GM18505 (cell line): ENCODE measurements at regions not wholly inside any gene's neighbourhood (a gene's known extent, or its start where the extent isn't known, plus 50 kb on each side); places are given as distances from the start of the nearest gene placed in this dataset.
"Not testable (repeated sequence)": the region's sequence is repeated elsewhere in the genome, so short reads cannot be mapped to it uniquely, and the experiment has no call there.

ENCODE experiments used
- ATAC-seq: cut with Tn5 transposase; IDR thresholded peaks from one replicate; pipeline ENCODE4 v1.9.1; 2021; ENCODE audit not compliant: unreplicated experiment
- POLR2A ChIP-seq: IDR thresholded peaks from 4 replicates; pipeline ENCODE4 v1.6.1; 2011; ENCODE audit warnings: borderline replicate concordance; ENCODE audit not compliant: insufficient read depth, insufficient read length; ENCODE audit errors: extremely low read depth

GRCh38 chr14:37972941-37973887 lies 234.5 kb upstream of the SSTR1 start:
- no peak for ATAC-seq
- no peak for TF ChIP-seq POLR2A

- TF ChIP-seq POLR2A = no peak
Observed at GRCh38 chr14:37974421-37974820, 233.3 kb upstream of the SSTR1 start.

GRCh38 chr14:37977481-37977880 lies 230.2 kb upstream of the SSTR1 start:
- TF ChIP-seq POLR2A = no peak
- no peak for ATAC-seq

More at GRCh38 chr14:37974421-37974820, 233.3 kb upstream of the SSTR1 start:
- ATAC-seq = no peak

GRCh38 chr14:37985826-37986470 lies 221.8 kb upstream of the SSTR1 start:
- no peak for TF ChIP-seq POLR2A
- ATAC-seq = peak; percentile 64

GRCh38 chr14:37988472-37988871 lies 219.2 kb upstream of the SSTR1 start:
- no peak for ATAC-seq
- TF ChIP-seq POLR2A = no peak

GRCh38 chr14:37991027-37991426 lies 216.7 kb upstream of the SSTR1 start:
- TF ChIP-seq POLR2A = no peak
- no peak for ATAC-seq

GRCh38 chr14:37992499-37992898 lies 215.2 kb upstream of the SSTR1 start:
- no peak for TF ChIP-seq POLR2A
- no peak for ATAC-seq

- TF ChIP-seq POLR2A = no peak
- ATAC-seq = no peak
Observed at GRCh38 chr14:37994846-37995372, 212.8 kb upstream of the SSTR1 start.

- no peak for ATAC-seq
- TF ChIP-seq POLR2A = no peak
Observed at GRCh38 chr14:37997017-37997416, 210.7 kb upstream of the SSTR1 start.

GRCh38 chr14:38000340-38000739 lies 207.4 kb upstream of the SSTR1 start:
- no peak for ATAC-seq
- TF ChIP-seq POLR2A = no peak

GRCh38 chr14:38001501-38001900 lies 206.2 kb upstream of the SSTR1 start:
- ATAC-seq = no peak
- no peak for TF ChIP-seq POLR2A

GRCh38 chr14:38003746-38004609 lies 203.7 kb upstream of the SSTR1 start:
- no peak for TF ChIP-seq POLR2A
- no peak for ATAC-seq

- ATAC-seq = no peak
- TF ChIP-seq POLR2A = no peak
Observed at GRCh38 chr14:38004610-38004879, 203.2 kb upstream of the SSTR1 start.

GRCh38 chr14:38011156-38011555 lies 196.5 kb upstream of the SSTR1 start:
- not testable (repeated sequence) for ATAC-seq
